HG02759 (cell line): ENCODE measurements at regions not wholly inside any gene's neighbourhood (a gene's known extent, or its start where the extent isn't known, plus 50 kb on each side); places are given as distances from the start of the nearest gene placed in this dataset.
"Not testable (repeated sequence)": the region's sequence is repeated elsewhere in the genome, so short reads cannot be mapped to it uniquely, and the experiment has no call there.

Experiments used
- ATAC-seq: cut with Tn5 transposase; IDR thresholded peaks from one replicate; pipeline ENCODE4 v1.9.1; 2021; ENCODE audit warnings: mild to moderate bottlenecking, moderate library complexity; ENCODE audit not compliant: unreplicated experiment

DNA sequence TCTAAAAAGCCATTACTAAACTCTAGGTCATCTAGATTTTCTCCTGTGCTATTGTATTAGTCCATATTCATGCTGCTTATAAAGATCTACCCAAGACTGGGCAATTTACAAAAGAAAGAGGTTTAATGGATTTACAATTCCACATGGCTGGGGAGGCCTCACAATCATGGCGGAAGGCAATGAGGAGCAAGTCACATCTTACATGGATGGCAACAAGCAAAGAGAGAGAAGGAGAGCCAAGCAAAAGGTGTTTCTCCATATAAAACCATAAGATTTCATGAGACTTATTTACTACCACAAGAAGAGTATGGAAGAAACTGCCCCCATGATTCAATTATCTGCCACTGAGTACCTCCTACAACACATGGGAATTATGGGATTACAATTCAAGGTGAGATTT, 69.6 kb upstream of the CCDC6 start:
- ATAC-seq, result not testable (repeated sequence)

DNA sequence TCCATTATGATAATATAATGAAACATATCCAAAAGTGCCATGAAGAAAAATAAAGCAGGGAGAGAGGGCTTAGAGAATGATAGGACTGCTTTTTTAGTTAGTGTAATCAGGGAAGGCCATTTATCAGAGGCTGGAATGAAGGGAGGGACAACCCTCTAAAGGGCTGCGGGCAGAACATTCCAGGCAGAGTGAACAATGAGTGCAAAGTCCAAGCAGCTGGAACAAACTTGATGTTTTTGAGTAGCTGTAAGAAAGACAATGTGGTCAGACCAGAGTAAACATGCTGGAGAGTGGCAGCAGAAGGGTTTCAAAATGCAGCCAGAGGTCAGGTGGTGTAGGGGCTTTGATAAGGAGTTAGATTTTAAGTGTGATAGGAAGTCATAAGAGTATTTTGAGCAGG, 65.6 kb upstream of the CCDC6 start:
- no peak for ATAC-seq

DNA sequence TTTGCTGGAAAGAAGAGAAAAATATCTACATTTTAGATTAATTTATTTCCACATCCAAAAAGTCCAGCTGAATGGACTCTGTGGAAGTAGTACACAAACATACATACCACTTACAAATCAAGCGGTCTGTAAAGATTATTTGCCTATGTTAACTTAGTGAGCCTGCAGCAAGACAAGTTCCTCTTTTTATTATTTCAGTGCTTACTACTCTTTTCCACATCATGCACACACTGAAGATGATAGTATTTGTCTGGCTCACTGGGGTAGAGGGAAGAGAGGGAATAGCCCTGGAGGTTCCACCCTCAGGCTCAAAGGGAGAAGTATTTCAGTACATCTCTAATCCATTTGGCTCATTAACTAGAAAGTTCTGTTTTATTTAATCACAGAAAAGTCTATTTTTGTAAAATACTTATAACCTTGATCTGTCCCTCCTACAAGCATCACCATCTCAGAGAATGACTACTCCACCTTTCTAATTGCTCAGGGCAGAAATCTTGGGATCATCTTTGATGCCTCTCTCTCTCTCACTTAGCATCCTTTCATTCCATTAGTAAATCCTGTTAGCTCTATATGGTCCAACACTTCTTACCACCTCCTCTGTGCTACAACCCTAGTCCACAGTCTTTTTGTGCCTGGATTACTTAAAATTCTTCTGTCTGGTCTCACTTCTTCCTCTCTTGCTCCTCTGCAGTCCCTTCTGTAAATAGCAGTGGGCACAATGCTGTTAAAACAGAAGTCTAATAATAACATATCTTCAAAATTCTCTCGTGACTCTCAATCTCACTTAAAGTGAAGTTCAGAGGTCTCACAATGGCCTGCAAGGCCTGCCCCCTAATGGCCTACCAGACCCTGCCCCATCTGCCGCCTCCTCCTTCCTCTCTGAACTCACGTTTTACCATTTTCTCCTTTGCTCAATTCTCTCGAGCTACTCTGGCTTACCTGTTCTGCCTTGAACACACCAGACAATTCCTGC, 64.3 kb upstream of the CCDC6 start:
- ATAC-seq, result peak; percentile 75

DNA sequence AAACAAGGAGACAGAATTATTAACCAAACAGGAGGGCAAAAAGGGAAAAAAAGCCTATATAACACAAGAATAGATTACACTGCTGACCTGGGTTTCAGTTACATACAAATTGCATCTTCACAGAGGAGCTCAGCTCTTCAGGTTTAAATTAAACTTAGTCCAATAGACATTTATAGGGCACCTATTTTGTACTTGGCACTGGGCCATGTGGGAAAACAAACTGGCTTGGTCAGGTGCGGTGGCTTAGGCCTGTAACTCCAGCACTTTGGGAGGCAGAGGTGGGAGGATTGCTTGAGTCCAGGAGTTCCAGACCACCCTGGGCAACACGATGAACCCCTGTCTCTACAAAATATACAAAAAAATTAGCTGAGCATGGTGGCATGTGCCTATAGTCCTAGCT, 62.3 kb upstream of the CCDC6 start:
- ATAC-seq, result no peak

DNA sequence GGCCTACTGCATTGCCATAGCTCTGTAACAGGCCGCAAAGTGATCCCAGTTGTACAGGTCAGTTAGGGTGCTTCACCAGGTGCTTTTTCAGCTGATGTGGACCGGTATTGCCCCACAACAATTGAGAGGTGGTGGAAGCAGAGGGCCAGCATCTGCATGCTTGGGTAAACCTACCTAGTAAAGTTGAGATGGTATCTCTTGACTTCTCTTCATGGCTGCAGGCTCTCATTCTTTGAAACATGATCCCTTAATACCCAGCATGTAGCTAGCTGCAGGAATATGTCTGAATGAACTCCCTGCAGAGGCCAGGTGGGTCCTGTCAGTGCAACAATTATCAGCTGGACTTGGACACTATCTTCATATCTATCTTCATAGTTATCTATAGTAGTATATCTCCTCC, 60.7 kb upstream of the CCDC6 start:
- ATAC-seq, result no peak

DNA sequence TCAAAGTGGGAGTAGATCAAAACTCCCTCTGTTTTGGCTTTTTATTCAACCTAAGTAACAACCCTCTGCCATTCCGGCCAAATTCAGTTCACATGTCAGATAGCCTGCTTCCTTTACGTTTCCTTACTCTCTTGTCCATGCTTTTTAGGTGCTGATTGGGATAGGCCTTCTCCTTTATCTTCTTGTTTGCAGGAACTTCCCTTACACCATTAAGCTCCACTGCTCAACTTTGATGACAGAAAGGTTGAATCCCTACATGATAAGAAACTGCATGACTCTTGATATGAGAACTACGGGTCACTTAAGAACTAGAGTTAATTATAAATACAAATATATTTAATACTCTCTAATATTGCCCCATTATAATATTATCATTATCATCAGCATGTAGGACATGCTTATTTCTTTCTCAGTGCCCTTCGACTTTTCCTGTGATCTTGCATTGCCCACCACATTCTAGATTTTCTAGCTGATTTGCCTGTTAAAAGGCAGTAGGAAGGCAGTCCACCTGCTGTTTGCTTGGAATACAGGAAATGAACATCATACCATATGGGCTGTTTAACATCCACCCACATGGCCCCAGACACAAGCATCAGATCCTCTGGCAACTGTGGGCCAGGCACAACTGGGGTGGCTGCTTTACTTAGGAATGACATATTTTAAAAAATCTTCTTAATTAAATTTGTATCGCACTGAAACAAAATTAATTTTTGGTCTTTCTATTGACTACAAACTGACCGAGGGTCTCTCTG, 59.7 kb upstream of the CCDC6 start:
- ATAC-seq, result no peak

DNA sequence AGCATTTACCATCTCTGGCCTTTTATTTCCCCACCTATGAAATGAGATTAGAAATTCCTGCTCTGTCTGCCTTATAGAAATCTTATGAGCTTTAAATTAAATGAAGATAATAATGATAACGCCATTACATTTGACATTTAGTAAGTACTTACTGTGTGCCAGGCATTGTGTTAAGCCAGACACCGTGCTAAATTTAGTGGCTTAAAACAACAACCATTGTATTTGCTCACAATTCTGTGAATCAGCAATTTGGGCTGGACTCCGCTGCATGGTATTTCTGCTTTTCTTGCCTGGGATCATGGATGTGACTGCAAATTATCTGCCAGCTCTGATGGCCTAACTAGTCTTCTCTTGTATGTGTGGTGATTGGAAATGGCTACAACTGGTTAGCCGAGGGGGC, 56.4 kb upstream of the CCDC6 start:
- ATAC-seq, result no peak

DNA sequence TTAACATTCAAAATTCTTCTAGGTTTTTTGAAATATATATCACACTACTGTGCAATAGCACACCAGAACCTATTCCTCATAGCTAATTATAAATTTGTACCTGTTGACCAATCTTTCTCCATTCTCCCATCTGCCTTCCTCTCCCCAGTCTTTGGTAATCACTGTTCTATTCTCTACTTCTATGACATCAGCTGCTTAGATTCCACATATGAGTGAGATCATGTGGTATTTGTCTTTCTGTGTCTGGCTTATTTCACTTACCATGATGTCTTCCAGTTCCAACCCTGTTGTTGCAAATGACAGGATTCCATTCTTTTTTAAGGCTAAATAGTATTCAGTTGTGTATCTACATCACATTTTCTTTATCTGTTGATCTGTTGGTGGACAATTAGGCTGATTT, 54.4 kb upstream of the CCDC6 start:
- ATAC-seq, result no peak

DNA sequence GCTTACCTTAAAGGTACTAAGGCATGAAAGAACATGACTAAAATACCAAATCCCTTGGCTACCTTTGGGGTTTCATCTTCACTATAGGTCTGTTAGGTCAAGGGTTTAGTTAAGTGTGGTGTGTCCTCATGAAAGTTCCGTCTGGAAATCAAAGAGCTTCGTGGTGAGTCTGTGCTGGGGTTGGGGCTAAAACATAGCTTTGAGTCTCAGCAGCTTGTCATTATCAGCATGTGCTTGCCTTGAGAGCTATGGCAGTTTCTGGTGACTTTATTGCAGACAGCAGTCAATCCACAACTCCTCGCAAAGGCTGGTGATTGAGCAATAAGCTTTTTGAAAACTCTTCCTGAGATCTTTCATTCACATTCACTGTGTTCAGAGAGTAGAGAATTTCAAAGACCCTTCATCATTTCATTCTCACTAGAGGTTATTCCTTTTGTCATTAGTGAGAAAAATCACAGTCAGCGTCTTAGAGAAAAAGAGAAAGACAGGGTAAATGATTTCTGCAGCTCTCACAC, 53.2 kb upstream of the CCDC6 start:
- ATAC-seq, result no peak

DNA sequence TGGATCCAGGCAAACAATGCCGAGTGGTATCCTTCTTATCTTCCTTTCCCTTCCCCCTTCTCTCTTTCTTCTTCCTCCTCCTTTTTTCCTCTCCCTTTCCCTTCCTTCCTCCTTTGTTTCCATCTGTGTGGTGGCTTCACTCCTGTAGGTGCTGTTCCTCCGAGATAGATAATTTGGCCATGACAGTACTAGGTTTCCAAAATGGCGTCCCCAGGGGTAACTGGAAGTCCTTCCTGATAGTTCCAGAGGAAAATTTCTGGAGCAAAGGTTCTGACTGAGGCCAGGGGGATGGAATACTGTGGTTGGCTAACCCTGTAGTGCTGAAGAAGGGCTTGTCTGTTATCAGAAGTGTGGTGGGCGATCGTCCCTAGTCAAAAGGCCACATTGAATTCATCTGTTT, 52.5 kb upstream of the CCDC6 start:
- ATAC-seq, result no peak

DNA sequence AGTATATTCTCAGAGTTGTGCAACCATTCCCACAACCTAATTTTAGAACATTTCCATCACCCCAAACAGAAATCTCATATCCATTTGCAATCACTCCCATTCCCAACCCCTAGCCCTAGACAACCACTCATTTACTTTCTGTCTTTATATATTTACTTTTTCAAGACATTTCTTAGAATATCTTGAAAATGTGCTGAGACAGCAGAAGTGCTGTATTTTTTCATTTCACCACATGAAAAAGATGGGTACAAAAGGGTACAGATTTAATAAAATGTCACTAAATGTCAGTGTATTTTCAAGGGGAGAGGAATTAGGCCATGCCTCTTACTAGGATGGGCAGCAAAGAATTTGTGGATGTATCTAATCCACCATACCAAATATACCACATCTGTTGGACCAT, 51.6 kb upstream of the CCDC6 start:
- ATAC-seq, result no peak
